PC-3 (cell line): ENCODE measurements at regions not wholly inside any gene's neighbourhood (a gene's known extent, or its start where the extent isn't known, plus 50 kb on each side); places are given as distances from the start of the nearest gene placed in this dataset.

ENCODE experiments used
- ATAC-seq: fragments of 200-7000 bp; cut with Tn5 transposase; 2 replicates; pipeline ENCODE4 v1.9.1; 2020; ENCODE audit warnings: mild to moderate bottlenecking, moderate library complexity
- BruUV-seq: library from RNA; stranded (reverse); fragments of 400-500 nt; replicated peaks from 2 replicates; lab custom pipeline; 2021; lab: Mats Ljungman, UMichigan
- CTCF ChIA-PET: fragments of 300-600 bp; sonication (Branson Sonifier 250); formaldehyde crosslinking; loops from one replicate; lab custom pipeline; 2022; ENCODE audit warnings: antibody characterized with exemption; lab: Charles Lee
- POLR2A ChIA-PET: fragments of 300-600 bp; sonication (Branson Sonifier 250); formaldehyde crosslinking; loops from one replicate; lab custom pipeline; 2022; ENCODE audit warnings: antibody characterized with exemption; ENCODE audit not compliant: unreplicated experiment; lab: Charles Lee
- DNase-seq: peaks from one replicate; pipeline ENCODE4 v3.0.0-alpha.2; 2015
- H2AFZ ChIP-seq: fragments of 300-600 bp; sonication (generic); 2 replicates; pipeline ENCODE4 v1.6.0; 2016; ENCODE audit warnings: antibody characterized with exemption, low read length
- H3F3A ChIP-seq: fragments of 300-600 bp; sonication (generic); one replicate; pipeline ENCODE4 v1.6.0; 2017; ENCODE audit warnings: antibody characterized with exemption, low read length, control low read depth, mild to moderate bottlenecking; ENCODE audit not compliant: unreplicated experiment
- H3K27ac ChIP-seq: fragments of 300-600 bp; sonication (generic); 2 replicates; pipeline ENCODE4 v1.5.1; 2016; ENCODE audit warnings: mild to moderate bottlenecking, low read length
- H3K27me3 ChIP-seq: fragments of 300-600 bp; sonication (generic); 2 replicates; pipeline ENCODE4 v1.6.1; 2016; ENCODE audit warnings: low read length, mixed read lengths
- H3K36me3 ChIP-seq: fragments of 300-600 bp; sonication (generic); 2 replicates; pipeline ENCODE4 v1.6.1; 2016; ENCODE audit warnings: low read depth, mixed run types, low read length, mixed read lengths
- H3K4me1 ChIP-seq: fragments of 300-600 bp; sonication (generic); 2 replicates; pipeline ENCODE4 v1.5.1; 2016; ENCODE audit warnings: low read length; ENCODE audit not compliant: insufficient read depth
- H3K4me2 ChIP-seq: fragments of 300-600 bp; sonication (generic); 2 replicates; pipeline ENCODE4 v1.6.0; 2016; ENCODE audit warnings: low read length
- H3K4me3 ChIP-seq: fragments of 300-600 bp; sonication (generic); 2 replicates; pipeline ENCODE4 v1.5.1; 2016; ENCODE audit warnings: mild to moderate bottlenecking, low read length, mixed read lengths
- H3K79me2 ChIP-seq: fragments of 300-600 bp; sonication (generic); 2 replicates; pipeline ENCODE4 v1.6.1; 2017; ENCODE audit warnings: low read length, mixed read lengths
- H3K9ac ChIP-seq: fragments of 300-600 bp; sonication (generic); 2 replicates; pipeline ENCODE4 v1.6.0; 2016; ENCODE audit warnings: mild to moderate bottlenecking, low read length
- H3K9me2 ChIP-seq: fragments of 300-600 bp; sonication (generic); replicated peaks from 2 replicates; pipeline ENCODE4 v1.6.1; 2016; ENCODE audit warnings: mixed run types, low read length, mixed read lengths
- H3K9me3 ChIP-seq: fragments of 300-600 bp; sonication (generic); 2 replicates; pipeline ENCODE4 v1.6.1; 2016; ENCODE audit warnings: low read length, mixed read lengths
- H4K20me1 ChIP-seq: fragments of 300-600 bp; sonication (generic); 2 replicates; pipeline ENCODE4 v1.6.1; 2016; ENCODE audit warnings: low read length, mixed read lengths
- CTCF ChIP-seq: fragments of 300-600 bp; sonication (generic); conservative IDR thresholded peaks from 2 replicates; pipeline ENCODE4 v1.5.1; 2017; ENCODE audit warnings: antibody characterized with exemption, low read depth, mild to moderate bottlenecking, low read length
- EZH2 ChIP-seq: fragments of 300-600 bp; sonication (generic); IDR thresholded peaks from one replicate; pipeline ENCODE4 v1.6.1; 2017; ENCODE audit warnings: antibody characterized with exemption, mild to moderate bottlenecking, low read length; ENCODE audit not compliant: unreplicated experiment
- EZH2phosphoT487 ChIP-seq: fragments of 300-600 bp; sonication (generic); IDR thresholded peaks from 2 replicates; pipeline ENCODE4 v1.6.1; 2018; ENCODE audit warnings: mild to moderate bottlenecking, antibody characterized with exemption, low read length, borderline replicate concordance
- intact Hi-C: fragments of 100-400 bp; cut with micrococcal nuclease; formaldehyde crosslinking; loops from 2 replicates; pipeline ENCODE4 v1.9.0; 2023

GRCh38 chr7:115449689-115450088, 527.8 kb downstream of the MDFIC start:
- CTCF ChIA-PET, result interaction anchor here (0.5 kb wide), 1 partner anchor 219 kb away, joined by 3 read pairs; no protein-coding TSS in a partner anchor
- intact Hi-C loops, result no loop called here
- H3K27me3 ChIP-seq, result no peaks in the 10 kb centered on the region
- no peak overlapping the region for H3K9ac ChIP-seq
- H3K27ac ChIP-seq, result no peak overlapping the region
- H3K79me2 ChIP-seq, result no peaks in the 10 kb centered on the region
- no peaks in the 10 kb centered on the region for H3K9me2 ChIP-seq
- no peaks in the 10 kb centered on the region for H3K9me3 ChIP-seq
- no peak for ATAC-seq
- no peaks in the 10 kb centered on the region for H4K20me1 ChIP-seq
- BruUV-seq, result no TSS peak
- peak; percentile 14 for DNase-seq
- POLR2A ChIA-PET, result no interaction called here
- no peak for TF ChIP-seq CTCF
- TF ChIP-seq EZH2, result no peak
- TF ChIP-seq EZH2phosphoT487, result no peak
- no peak overlapping the region for H3K4me2 ChIP-seq
- H2AFZ ChIP-seq, result no peak overlapping the region
- H3F3A ChIP-seq, result no peaks in the 10 kb centered on the region
- H3K4me3 ChIP-seq, result no peak overlapping the region
- H3K4me1 ChIP-seq, result peaks cover 3% of the 10 kb centered on the region; the same call in 1 of the 2 replicates
- H3K36me3 ChIP-seq, result no peaks in the 10 kb centered on the region

- Histone ChIP-seq H3K9ac (no peak overlapping the region), H3F3A (no peaks in the 10 kb centered on the region), H3K36me3 (no peaks in the 10 kb centered on the region), H3K79me2 (no peaks in the 10 kb centered on the region), H3K27me3 (no peaks in the 10 kb centered on the region), H4K20me1 (no peaks in the 10 kb centered on the region), H3K9me2 (no peaks in the 10 kb centered on the region), H3K27ac (no peak overlapping the region), H2AFZ (no peak overlapping the region), H3K4me3 (no peak overlapping the region), H3K9me3 (no peaks in the 10 kb centered on the region), H3K4me2 (no peak overlapping the region; the same call in 1 of the 2 replicates), H3K4me1 (peaks cover 3% of the 10 kb centered on the region; the same call in 1 of the 2 replicates)
- POLR2A ChIA-PET, result interaction anchor here (0.6 kb wide), 1 partner anchor 51 kb away, joined by 3 read pairs; no protein-coding TSS in a partner anchor
- intact Hi-C loops, result loop anchor here (1.0 kb wide), 1 partner anchor 216 kb away; no protein-coding TSS in a partner anchor
- BruUV-seq, result no TSS peak
- ATAC-seq, result peak; percentile 95
- CTCF ChIA-PET, result no interaction called here
- TF ChIP-seq EZH2, result no peak
- peak; percentile 72 for DNase-seq
Measured at GRCh38 chr7:115447495-115447894, 525.6 kb downstream of the MDFIC start.

- ChIA-PET CTCF (no interaction called here), POLR2A (no interaction called here)
- H3K27ac ChIP-seq, result no peak overlapping the region
- no peaks in the 10 kb centered on the region for H3K36me3 ChIP-seq
- H4K20me1 ChIP-seq, result no peaks in the 10 kb centered on the region
- intact Hi-C loops, result no loop called here
- no peak overlapping the region for H3K4me3 ChIP-seq
- no peaks in the 10 kb centered on the region for H3K4me1 ChIP-seq
- BruUV-seq, result no TSS peak
- no peaks in the 10 kb centered on the region for H3F3A ChIP-seq
- H3K9me3 ChIP-seq, result no peaks in the 10 kb centered on the region
- no peaks in the 10 kb centered on the region for H3K9me2 ChIP-seq
- H3K79me2 ChIP-seq, result no peaks in the 10 kb centered on the region
- no peak for DNase-seq
- ATAC-seq, result no peak
- no peak overlapping the region for H3K9ac ChIP-seq
- TF ChIP-seq EZH2phosphoT487 (no peak), EZH2 (no peak)
- H2AFZ ChIP-seq, result no peak overlapping the region
- H3K27me3 ChIP-seq, result no peaks in the 10 kb centered on the region
- no peak overlapping the region for H3K4me2 ChIP-seq
Measured at GRCh38 chr7:115441033-115441432, 519.1 kb downstream of the MDFIC start.
